H9 (cell line): ENCODE measurements at regions not wholly inside any gene's neighbourhood (a gene's known extent, or its start where the extent isn't known, plus 50 kb on each side); places are given as distances from the start of the nearest gene placed in this dataset.

Experiments used
- DNase-seq: peaks from one replicate; pipeline ENCODE4 v3.0.0-alpha.2; 2017
- H2AFZ ChIP-seq: one replicate; pipeline ENCODE4 v1.6.1; 2013; ENCODE audit warnings: mild to moderate bottlenecking, low read length, control low read depth, moderate library complexity
- H2AK5ac ChIP-seq: 2 replicates; pipeline ENCODE4 v1.6.1; 2013; ENCODE audit warnings: low read length, control low read depth, mixed read lengths; ENCODE audit not compliant: insufficient read length
- H2BK120ac ChIP-seq: one replicate; pipeline ENCODE4 v1.6.1; 2013; ENCODE audit warnings: low read depth, mild to moderate bottlenecking, low read length, control low read depth, inconsistent platforms; ENCODE audit not compliant: poor library complexity, severe bottlenecking
- H2BK12ac ChIP-seq: 2 replicates; pipeline ENCODE4 v1.6.1; 2013; ENCODE audit warnings: low read length, control low read depth, mixed read lengths, low read depth; ENCODE audit not compliant: insufficient read length
- H2BK15ac ChIP-seq: 2 replicates; pipeline ENCODE4 v1.6.1; 2013; ENCODE audit warnings: low read depth, low read length, control low read depth
- H2BK20ac ChIP-seq: one replicate; pipeline ENCODE4 v1.6.1; 2013; ENCODE audit warnings: low read depth, mild to moderate bottlenecking, low read length, control low read depth, inconsistent platforms; ENCODE audit not compliant: poor library complexity, severe bottlenecking
- H2BK5ac ChIP-seq: 2 replicates; pipeline ENCODE4 v1.6.1; 2013; ENCODE audit warnings: low read length, control low read depth, mixed read lengths; ENCODE audit not compliant: insufficient read length
- H3K14ac ChIP-seq: 2 replicates; pipeline ENCODE4 v1.6.1; 2013; ENCODE audit warnings: low read length, control low read depth; ENCODE audit not compliant: insufficient read depth
- H3K18ac ChIP-seq: 2 replicates; pipeline ENCODE4 v1.6.1; 2013; ENCODE audit warnings: low read depth, mild to moderate bottlenecking, mixed read lengths, low read length, control low read depth; ENCODE audit not compliant: insufficient read length
- H3K23ac ChIP-seq: 2 replicates; pipeline ENCODE4 v1.6.1; 2013; ENCODE audit warnings: low read length, control low read depth, mixed read lengths, low read depth; ENCODE audit not compliant: insufficient read length
- H3K23me2 ChIP-seq: 2 replicates; pipeline ENCODE4 v1.6.1; 2013; ENCODE audit warnings: low read depth, mild to moderate bottlenecking, mixed read lengths, low read length, control low read depth; ENCODE audit not compliant: insufficient read length, poor library complexity, severe bottlenecking
- H3K27ac ChIP-seq: 2 replicates; pipeline ENCODE4 v1.5.1; 2013; ENCODE audit warnings: low read length, control low read depth, mixed read lengths, low read depth; ENCODE audit not compliant: insufficient read length
- H3K27me3 ChIP-seq: 2 replicates; pipeline ENCODE4 v1.6.1; 2013; ENCODE audit warnings: low read length, control low read depth, inconsistent platforms; ENCODE audit not compliant: insufficient read depth
- H3K4ac ChIP-seq: 2 replicates; pipeline ENCODE4 v1.6.1; 2013; ENCODE audit warnings: low read depth, mild to moderate bottlenecking, control low read depth, inconsistent platforms, low read length, moderate library complexity
- H3K4me1 ChIP-seq: 2 replicates; pipeline ENCODE4 v1.6.1; 2013; ENCODE audit warnings: low read length, control low read depth, inconsistent platforms; ENCODE audit not compliant: insufficient read depth
- H3K4me2 ChIP-seq: 2 replicates; pipeline ENCODE4 v1.6.1; 2013; ENCODE audit warnings: low read length, control low read depth, mixed read lengths; ENCODE audit not compliant: insufficient read length, insufficient read depth
- H3K56ac ChIP-seq: 2 replicates; pipeline ENCODE4 v1.6.1; 2013; ENCODE audit warnings: low read depth, mild to moderate bottlenecking, mixed read lengths, low read length, control low read depth; ENCODE audit not compliant: insufficient read length
- H3K79me1 ChIP-seq: 2 replicates; pipeline ENCODE4 v1.6.1; 2013; ENCODE audit warnings: low read depth, mild to moderate bottlenecking, moderate library complexity, low read length, control low read depth, inconsistent platforms; ENCODE audit not compliant: insufficient read depth, poor library complexity, severe bottlenecking
- H3K79me2 ChIP-seq: 2 replicates; pipeline ENCODE4 v1.6.1; 2013; ENCODE audit warnings: low read length, control low read depth, inconsistent platforms; ENCODE audit not compliant: insufficient read depth
- H3K9ac ChIP-seq: 2 replicates; pipeline ENCODE4 v1.6.1; 2013; ENCODE audit warnings: low read length, control low read depth, mixed read lengths; ENCODE audit not compliant: insufficient read length; ENCODE audit errors: extremely low read depth
- H3K9me3 ChIP-seq: one replicate; pipeline ENCODE4 v1.6.1; 2013; ENCODE audit warnings: low read depth, low read length, inconsistent platforms; ENCODE audit not compliant: control insufficient read depth
- H3T11ph ChIP-seq: one replicate; pipeline ENCODE4 v1.6.1; 2013; ENCODE audit warnings: mild to moderate bottlenecking, low read length, control low read depth, inconsistent platforms
- H4K20me1 ChIP-seq: one replicate; pipeline ENCODE4 v1.6.1; 2013; ENCODE audit not compliant: control insufficient read depth, insufficient read length, insufficient read depth
- H4K5ac ChIP-seq: 2 replicates; pipeline ENCODE4 v1.6.1; 2013; ENCODE audit warnings: low read depth, mild to moderate bottlenecking, mixed read lengths, low read length, control low read depth; ENCODE audit not compliant: insufficient read length
- H4K8ac ChIP-seq: replicated peaks from 2 replicates; pipeline ENCODE4 v1.6.1; 2013; ENCODE audit warnings: low read length, control low read depth, mixed read lengths, low read depth; ENCODE audit not compliant: insufficient read length
- H4K91ac ChIP-seq: 2 replicates; pipeline ENCODE4 v1.6.1; 2013; ENCODE audit warnings: low read depth, mild to moderate bottlenecking, moderate library complexity, mixed read lengths, low read length, control low read depth; ENCODE audit not compliant: insufficient read length
- H3K27ac Mint-ChIP-seq, 3 experiments: 2 replicates in 2 of 3; 3 replicates in 1 of 3; pipeline ENCODE4 v1.8.0; 2020 to 2021; ENCODE audit warnings: mixed read lengths in 3 of 3, mild to moderate bottlenecking in 1 of 3, moderate library complexity in 1 of 3
- H3K27me3 Mint-ChIP-seq: 2 replicates; pipeline ENCODE4 v1.8.0; 2021; ENCODE audit warnings: low read depth, mild to moderate bottlenecking, moderate library complexity, mixed read lengths
- H3K36me3 Mint-ChIP-seq, 3 experiments: 2 replicates in 2 of 3; 3 replicates in 1 of 3; pipeline ENCODE4 v1.8.0; 2020 to 2021; ENCODE audit warnings: low read depth in 3 of 3, mixed read lengths in 3 of 3; ENCODE audit not compliant: insufficient read depth in 1 of 3
- H3K4me1 Mint-ChIP-seq, 2 experiments: 2 replicates each; pipeline ENCODE4 v1.8.0; 2020; ENCODE audit warnings: mixed read lengths in 2 of 2
- H3K4me3 Mint-ChIP-seq, 2 experiments: 2 replicates in 1 of 2; 3 replicates in 1 of 2; pipeline ENCODE4 v1.8.0; 2020 to 2021; ENCODE audit warnings: mild to moderate bottlenecking in 2 of 2, mixed read lengths in 2 of 2, moderate library complexity in 1 of 2
- H3K9me3 Mint-ChIP-seq, 2 experiments: 2 replicates in 1 of 2; 3 replicates in 1 of 2; pipeline ENCODE4 v1.8.0; 2020; ENCODE audit warnings: mild to moderate bottlenecking in 2 of 2, mixed read lengths in 2 of 2, moderate library complexity in 1 of 2
- WGBS: extraction: QIAGEN DNeasy Blood & Tissue Kit; methylation state at CpG from one replicate; pipeline ENCODE4 v1.1.7; 2013; ENCODE audit warnings: missing lambda C conversion rate, low lambda C conversion rate, mixed read lengths; ENCODE audit not compliant: insufficient read length; ENCODE audit errors: extremely low coverage; 5-methylcytosine and 5-hydroxymethylcytosine counted together
- TF ChIP-seq, protein P1 (sequence below): fragments of 200-600 bp; sonication (generic); conservative IDR thresholded peaks from 3 replicates; pipeline ENCODE4 v1.8.0; 2021; ENCODE audit warnings: antibody characterized with exemption, mild to moderate bottlenecking

DNA sequence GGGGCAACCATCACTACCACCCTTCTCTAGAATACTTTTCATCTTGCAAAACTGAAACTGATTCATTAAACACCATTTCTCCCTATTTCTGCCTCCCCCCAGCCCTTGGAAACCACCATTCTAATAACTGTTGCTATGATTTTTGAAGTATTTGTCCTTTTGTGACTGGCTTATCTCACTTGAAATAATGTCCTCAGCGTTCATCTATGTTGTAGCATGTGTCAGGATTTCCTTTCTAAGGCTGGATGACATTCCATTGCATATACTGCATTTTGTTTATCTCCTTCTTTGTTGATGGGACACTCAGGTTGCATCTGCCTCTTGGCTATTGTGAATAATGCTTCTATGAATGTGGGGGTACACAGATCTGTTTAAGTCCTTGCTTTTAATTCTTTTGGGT is 327.6 kb upstream of the ZNF32 start:
- H3K4ac ChIP-seq, result no peak overlapping the region
- H3K23ac ChIP-seq, result no peak overlapping the region
- no peak overlapping the region for H3K4me2 ChIP-seq
- peaks cover 0 to 2% of the 10 kb centered on the region in 2 experiments; a peak in 1 of 4 replicates for H3K4me1 Mint-ChIP-seq
- no peak overlapping the region for H3K27ac ChIP-seq
- H2AFZ ChIP-seq, result no peak overlapping the region
- no peaks in the 10 kb centered on the region for H3K9me3 ChIP-seq
- H3K4me3 Mint-ChIP-seq, result no peak overlapping the region
- H3K18ac ChIP-seq, result no peak overlapping the region
- WGBS, result no CpG with 5 or more reads among the region's 1 CpG
- H2BK5ac ChIP-seq, result no peak overlapping the region
- H3K56ac ChIP-seq, result no peak overlapping the region
- H2BK12ac ChIP-seq, result no peak overlapping the region
- H4K5ac ChIP-seq, result no peak overlapping the region
- no peak overlapping the region for H3K9ac ChIP-seq
- no peaks in the 10 kb centered on the region for H3K23me2 ChIP-seq
- no peaks in the 10 kb centered on the region; the same call in none of the 2 replicates for H3K27me3 Mint-ChIP-seq
- no peaks in the 10 kb centered on the region for H3K79me1 ChIP-seq
- no peak overlapping the region for H4K8ac ChIP-seq
- no peak overlapping the region for H3T11ph ChIP-seq
- TF ChIP-seq, protein P1, sequence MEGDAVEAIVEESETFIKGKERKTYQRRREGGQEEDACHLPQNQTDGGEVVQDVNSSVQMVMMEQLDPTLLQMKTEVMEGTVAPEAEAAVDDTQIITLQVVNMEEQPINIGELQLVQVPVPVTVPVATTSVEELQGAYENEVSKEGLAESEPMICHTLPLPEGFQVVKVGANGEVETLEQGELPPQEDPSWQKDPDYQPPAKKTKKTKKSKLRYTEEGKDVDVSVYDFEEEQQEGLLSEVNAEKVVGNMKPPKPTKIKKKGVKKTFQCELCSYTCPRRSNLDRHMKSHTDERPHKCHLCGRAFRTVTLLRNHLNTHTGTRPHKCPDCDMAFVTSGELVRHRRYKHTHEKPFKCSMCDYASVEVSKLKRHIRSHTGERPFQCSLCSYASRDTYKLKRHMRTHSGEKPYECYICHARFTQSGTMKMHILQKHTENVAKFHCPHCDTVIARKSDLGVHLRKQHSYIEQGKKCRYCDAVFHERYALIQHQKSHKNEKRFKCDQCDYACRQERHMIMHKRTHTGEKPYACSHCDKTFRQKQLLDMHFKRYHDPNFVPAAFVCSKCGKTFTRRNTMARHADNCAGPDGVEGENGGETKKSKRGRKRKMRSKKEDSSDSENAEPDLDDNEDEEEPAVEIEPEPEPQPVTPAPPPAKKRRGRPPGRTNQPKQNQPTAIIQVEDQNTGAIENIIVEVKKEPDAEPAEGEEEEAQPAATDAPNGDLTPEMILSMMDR, result no peak
- H3K9me3 Mint-ChIP-seq, result no peaks in the 10 kb centered on the region; a peak in 1 of 5 replicates
- no peaks in the 10 kb centered on the region for H4K20me1 ChIP-seq
- H3K27me3 ChIP-seq, result no peaks in the 10 kb centered on the region
- no peak overlapping the region for H2AK5ac ChIP-seq
- DNase-seq, result no peak
- no peak overlapping the region for H2BK120ac ChIP-seq
- no peak overlapping the region for H3K14ac ChIP-seq
- H3K79me2 ChIP-seq, result no peaks in the 10 kb centered on the region
- no peaks in the 10 kb centered on the region for H3K36me3 Mint-ChIP-seq
- H2BK15ac ChIP-seq, result no peak overlapping the region
- no peak overlapping the region for H2BK20ac ChIP-seq
- H3K4me1 ChIP-seq, result no peaks in the 10 kb centered on the region
- no peak overlapping the region for H4K91ac ChIP-seq
- no peak overlapping the region for H3K27ac Mint-ChIP-seq
